Keratinocyte (primary cell): ENCODE measurements at regions not wholly inside any gene's neighbourhood (a gene's known extent, or its start where the extent isn't known, plus 50 kb on each side); places are given as distances from the start of the nearest gene placed in this dataset.

Source experiments
- DNase-seq: peaks from one replicate; pipeline ENCODE4 v3.0.0-alpha.2; 2011; ENCODE audit warnings: low read depth, missing footprints, low spot score
- FAIRE-seq: peaks from 2 replicates; lab custom pipeline; 2011; peaks lifted over from hg19 to GRCh38; lab: Jason Lieb, UNC
- H2AFZ ChIP-seq: 2 replicates; pipeline ENCODE4 v1.6.0; 2012; ENCODE audit warnings: low read length, control low read depth, inconsistent platforms; ENCODE audit not compliant: control insufficient read depth
- H3K27ac ChIP-seq: 2 replicates; pipeline ENCODE4 v1.5.1; 2011; ENCODE audit warnings: low read length; ENCODE audit not compliant: control insufficient read depth, insufficient read depth
- H3K27me3 ChIP-seq: 3 replicates; pipeline ENCODE4 v1.6.0; 2011; ENCODE audit warnings: low read length; ENCODE audit not compliant: control insufficient read depth, insufficient read depth; ENCODE audit errors: extremely low read depth
- H3K36me3 ChIP-seq, 2 experiments: 2 replicates in 1 of 2; 3 replicates in 1 of 2; pipeline ENCODE4 v1.5.1; 2011; ENCODE audit warnings: low read length in 2 of 2, mild to moderate bottlenecking in 1 of 2; ENCODE audit not compliant: control insufficient read depth in 2 of 2, insufficient read depth in 2 of 2; ENCODE audit errors: extremely low read depth in 1 of 2
- H3K4me1 ChIP-seq: 3 replicates; pipeline ENCODE4 v1.5.1; 2011; ENCODE audit warnings: low read length; ENCODE audit not compliant: control insufficient read depth, insufficient read depth; ENCODE audit errors: extremely low read depth
- H3K4me2 ChIP-seq: 3 replicates; pipeline ENCODE4 v1.6.0; 2011; ENCODE audit warnings: low read depth, low read length; ENCODE audit not compliant: control insufficient read depth, insufficient read depth; ENCODE audit errors: extremely low read depth
- H3K4me3 ChIP-seq, 3 experiments: fragments of 200-600 bp in 1 of 3; sonication (generic) in 1 of 3; 2 replicates in 2 of 3; 3 replicates in 1 of 3; pipeline ENCODE4 v1.5.1; 2011 to 2016; ENCODE audit warnings: low read length in 3 of 3, mild to moderate bottlenecking in 3 of 3, control low read depth in 2 of 3, inconsistent platforms in 1 of 3, low read depth in 1 of 3, mixed read lengths in 1 of 3, mixed run types in 1 of 3, moderate library complexity in 1 of 3; ENCODE audit not compliant: control insufficient read depth in 2 of 3, insufficient read depth in 2 of 3; ENCODE audit errors: extremely low read depth in 1 of 3
- H3K79me2 ChIP-seq: 2 replicates; pipeline ENCODE4 v1.6.0; 2012; ENCODE audit warnings: low read length; ENCODE audit not compliant: control insufficient read depth, insufficient read depth
- H3K9ac ChIP-seq: 3 replicates; pipeline ENCODE4 v1.6.0; 2011; ENCODE audit warnings: low read length; ENCODE audit not compliant: control insufficient read depth, insufficient read depth; ENCODE audit errors: extremely low read depth
- H3K9me1 ChIP-seq: 3 replicates; pipeline ENCODE4 v1.6.0; 2011; ENCODE audit warnings: low read length; ENCODE audit not compliant: control insufficient read depth, insufficient read depth; ENCODE audit errors: extremely low read depth
- H3K9me3 ChIP-seq: 2 replicates; pipeline ENCODE4 v1.5.1; 2012; ENCODE audit warnings: low read depth, low read length; ENCODE audit not compliant: control insufficient read depth
- H4K20me1 ChIP-seq: 3 replicates; pipeline ENCODE4 v1.6.0; 2011; ENCODE audit warnings: low read length; ENCODE audit not compliant: control insufficient read depth, insufficient read depth; ENCODE audit errors: extremely low read depth
- EZH2 ChIP-seq: IDR thresholded peaks from one replicate; pipeline ENCODE4 v1.6.1; 2012; ENCODE audit warnings: inconsistent platforms, mild to moderate bottlenecking, low read length, moderate library complexity
- dilution Hi-C: fragments of 300-500 bp; cut with MboI; formaldehyde crosslinking; loops from one replicate; pipeline ENCODE4 v1.7.0; 2020; ENCODE audit warnings: low sequenced_read_pairs; ENCODE audit not compliant: extremely low pct_ligation_motif_present
- TF ChIP-seq, protein P1 (sequence below), 3 experiments: IDR thresholded peaks in 1 of 3; conservative IDR thresholded peaks in 1 of 3; optimal IDR thresholded peaks in 1 of 3; 2 replicates in 2 of 3; 3 replicates in 1 of 3; pipeline versions ENCODE3 to v1.5.1; 2011; ENCODE audit warnings: low read length in 3 of 3, mild to moderate bottlenecking in 3 of 3, moderate library complexity in 2 of 3, control low read depth in 1 of 3, inconsistent platforms in 1 of 3; ENCODE audit not compliant: insufficient read depth in 2 of 3; ENCODE audit errors: extremely low read depth in 1 of 3

DNA sequence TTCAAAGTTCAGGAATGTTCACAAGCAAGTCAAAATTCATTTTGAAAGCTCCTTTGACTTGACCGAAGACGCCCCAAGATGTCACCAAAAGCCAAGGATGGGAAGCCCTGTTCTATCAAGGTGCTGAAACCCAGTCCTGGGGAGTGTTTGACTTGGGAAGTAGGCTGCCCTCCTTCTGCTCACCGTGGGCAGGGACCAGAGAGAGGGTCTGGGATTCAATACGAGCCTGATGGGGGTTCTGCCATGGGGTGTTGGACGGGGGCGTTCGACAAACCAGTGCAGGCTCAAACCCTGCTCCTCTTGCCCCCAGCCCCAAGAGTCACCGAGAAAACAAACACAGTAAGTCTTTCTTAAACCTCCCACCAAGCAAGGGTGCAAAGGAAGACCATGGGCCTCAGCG lies 150.1 kb upstream of the DIO3 start:
- no peak for FAIRE-seq
- Histone ChIP-seq H3K27ac (no peak overlapping the region), H3K4me2 (no peak overlapping the region), H3K9me3 (peaks cover 13% of the 10 kb centered on the region), H3K4me1 (no peaks in the 10 kb centered on the region), H3K4me3 (no peak overlapping the region), H2AFZ (no peak overlapping the region), H3K36me3 (no peaks in the 10 kb centered on the region), H3K79me2 (no peaks in the 10 kb centered on the region), H3K9me1 (no peaks in the 10 kb centered on the region), H4K20me1 (no peaks in the 10 kb centered on the region), H3K27me3 (no peaks in the 10 kb centered on the region), H3K9ac (no peak overlapping the region)
- no peak for DNase-seq
- dilution Hi-C loops: no loop called here
- no peak for TF ChIP-seq EZH2
- TF ChIP-seq, protein P1, sequence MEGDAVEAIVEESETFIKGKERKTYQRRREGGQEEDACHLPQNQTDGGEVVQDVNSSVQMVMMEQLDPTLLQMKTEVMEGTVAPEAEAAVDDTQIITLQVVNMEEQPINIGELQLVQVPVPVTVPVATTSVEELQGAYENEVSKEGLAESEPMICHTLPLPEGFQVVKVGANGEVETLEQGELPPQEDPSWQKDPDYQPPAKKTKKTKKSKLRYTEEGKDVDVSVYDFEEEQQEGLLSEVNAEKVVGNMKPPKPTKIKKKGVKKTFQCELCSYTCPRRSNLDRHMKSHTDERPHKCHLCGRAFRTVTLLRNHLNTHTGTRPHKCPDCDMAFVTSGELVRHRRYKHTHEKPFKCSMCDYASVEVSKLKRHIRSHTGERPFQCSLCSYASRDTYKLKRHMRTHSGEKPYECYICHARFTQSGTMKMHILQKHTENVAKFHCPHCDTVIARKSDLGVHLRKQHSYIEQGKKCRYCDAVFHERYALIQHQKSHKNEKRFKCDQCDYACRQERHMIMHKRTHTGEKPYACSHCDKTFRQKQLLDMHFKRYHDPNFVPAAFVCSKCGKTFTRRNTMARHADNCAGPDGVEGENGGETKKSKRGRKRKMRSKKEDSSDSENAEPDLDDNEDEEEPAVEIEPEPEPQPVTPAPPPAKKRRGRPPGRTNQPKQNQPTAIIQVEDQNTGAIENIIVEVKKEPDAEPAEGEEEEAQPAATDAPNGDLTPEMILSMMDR (optimal IDR thresholded peaks at IDR 0.05 in 1 of 3, IDR thresholded peaks at IDR 0.05 in 1 of 3, conservative IDR thresholded peaks at IDR 0.05 in 1 of 3; ENCODE audit: extremely low read depth in 1 of 3, insufficient read depth in 2 of 3, low read length in 3 of 3): no peak

- dilution Hi-C loops: no loop called here
- no peaks in the 10 kb centered on the region for H4K20me1 ChIP-seq
- H3K79me2 ChIP-seq: no peaks in the 10 kb centered on the region
- no peak overlapping the region for H3K4me2 ChIP-seq
- no peak overlapping the region for H3K4me3 ChIP-seq
- no peak for DNase-seq
- no peaks in the 10 kb centered on the region for H3K4me1 ChIP-seq
- H2AFZ ChIP-seq: no peak overlapping the region
- no peak for FAIRE-seq
- TF ChIP-seq, protein P1 (optimal IDR thresholded peaks at IDR 0.05 in 1 of 3, IDR thresholded peaks at IDR 0.05 in 1 of 3, conservative IDR thresholded peaks at IDR 0.05 in 1 of 3; ENCODE audit: extremely low read depth in 1 of 3, insufficient read depth in 2 of 3, low read length in 3 of 3): no peak
- no peak for TF ChIP-seq EZH2
- no peak overlapping the region for H3K27ac ChIP-seq
- H3K9me3 ChIP-seq: peaks cover 13% of the 10 kb centered on the region
- H3K36me3 ChIP-seq: no peaks in the 10 kb centered on the region
- H3K27me3 ChIP-seq: no peaks in the 10 kb centered on the region
- no peaks in the 10 kb centered on the region for H3K9me1 ChIP-seq
- H3K9ac ChIP-seq: no peak overlapping the region
Observed at GRCh38 chr14:101411779-101412178, 149.5 kb upstream of the DIO3 start.
